22Rv1 (cell line): ENCODE measurements at regions not wholly inside any gene's neighbourhood (a gene's known extent, or its start where the extent isn't known, plus 50 kb on each side); places are given as distances from the start of the nearest gene placed in this dataset.

Experiments
- H3K27ac ChIP-seq: fragments of 450-650 bp; 2 replicates; pipeline ENCODE4 v1.5.1; 2017
- CTCF ChIP-seq: fragments of 450-650 bp; IDR thresholded peaks from 2 replicates; pipeline ENCODE4 v1.5.1; 2017; ENCODE audit warnings: mild to moderate bottlenecking
- ZFX ChIP-seq: fragments of 450-650 bp; IDR thresholded peaks from 2 replicates; pipeline ENCODE4 v1.6.1; 2017; ENCODE audit warnings: antibody characterized with exemption, borderline replicate concordance

GRCh38 chr9:93808115-93809029 lies 146.8 kb downstream of the BARX1 start:
- no peak overlapping the region for H3K27ac ChIP-seq
- no peak for TF ChIP-seq ZFX

GRCh38 chr9:93807166-93808074 lies 147.7 kb downstream of the BARX1 start:
- TF ChIP-seq ZFX: no peak
- TF ChIP-seq CTCF: no peak

GRCh38 chr9:93801581-93802284 lies 153.4 kb downstream of the BARX1 start:
- TF ChIP-seq ZFX (no peak), CTCF (no peak)
- H3K27ac ChIP-seq: no peak overlapping the region

More at GRCh38 chr9:93807166-93808074, 147.7 kb downstream of the BARX1 start:
- H3K27ac ChIP-seq: no peak overlapping the region

GRCh38 chr9:93801120-93801519 lies 154.0 kb downstream of the BARX1 start:
- no peak overlapping the region for H3K27ac ChIP-seq
- no peak for TF ChIP-seq ZFX
- no peak for TF ChIP-seq CTCF

GRCh38 chr9:93792358-93792757 lies 162.8 kb downstream of the BARX1 start:
- no peak for TF ChIP-seq CTCF
- TF ChIP-seq ZFX: no peak
- H3K27ac ChIP-seq: no peak overlapping the region

- TF ChIP-seq CTCF (no peak), ZFX (no peak)
- H3K27ac ChIP-seq: no peak overlapping the region
Observed at GRCh38 chr9:93786204-93786603, 169.0 kb downstream of the BARX1 start.

- H3K27ac ChIP-seq: no peak overlapping the region
- no peak for TF ChIP-seq CTCF
- TF ChIP-seq ZFX: no peak
Observed at GRCh38 chr9:93776873-93777272, 178.3 kb downstream of the BARX1 start.
